PC-9 (cell line): ENCODE measurements at regions not wholly inside any gene's neighbourhood (a gene's known extent, or its start where the extent isn't known, plus 50 kb on each side); places are given as distances from the start of the nearest gene placed in this dataset.

Experiments
- BruUV-seq: library from RNA; stranded (reverse); fragments of 400-500 nt; replicated peaks from 2 replicates; lab custom pipeline; 2021; lab: Mats Ljungman, UMichigan
- CTCF ChIA-PET: fragments of 300-600 bp; sonication (Branson Sonifier 250); formaldehyde crosslinking; loops from one replicate; lab custom pipeline; 2022; ENCODE audit warnings: antibody characterized with exemption; lab: Charles Lee
- POLR2A ChIA-PET: fragments of 300-600 bp; sonication (Branson Sonifier 250); formaldehyde crosslinking; loops from one replicate; lab custom pipeline; 2022; ENCODE audit warnings: antibody characterized with exemption; ENCODE audit not compliant: unreplicated experiment; lab: Charles Lee
- DNase-seq, 2 experiments: peaks; one replicate each; pipeline versions ENCODE4 v3.0.0 to v3.0.0-alpha.2; 2015 to 2022; ENCODE audit warnings: mixed read lengths in 1 of 2
- H2AFZ ChIP-seq: fragments of 200-600 bp; sonication (generic); 2 replicates; pipeline ENCODE4 v1.8.1; 2017; ENCODE audit warnings: antibody characterized with exemption
- H3F3A ChIP-seq: fragments of 200-600 bp; sonication (generic); 2 replicates; pipeline ENCODE4 v1.8.1; 2017; ENCODE audit warnings: antibody characterized with exemption, mild to moderate bottlenecking, low read depth; ENCODE audit not compliant: insufficient read depth
- H3K27ac ChIP-seq: fragments of 200-600 bp; sonication (generic); 2 replicates; pipeline ENCODE4 v1.6.1; 2016; ENCODE audit warnings: mixed run types
- H3K27me3 ChIP-seq: fragments of 200-600 bp; sonication (generic); 2 replicates; pipeline ENCODE4 v1.6.1; 2016; ENCODE audit warnings: low read depth, mixed run types; ENCODE audit not compliant: insufficient read depth
- H3K36me3 ChIP-seq: fragments of 200-600 bp; sonication (generic); 2 replicates; pipeline ENCODE4 v1.6.1; 2016; ENCODE audit warnings: low read depth, mixed run types
- H3K4me1 ChIP-seq: fragments of 200-600 bp; sonication (generic); replicated peaks from 2 replicates; pipeline ENCODE4 v1.6.1; 2016; ENCODE audit warnings: mixed run types; ENCODE audit not compliant: insufficient read depth
- H3K4me2 ChIP-seq: fragments of 200-600 bp; sonication (generic); 2 replicates; pipeline ENCODE4 v1.6.1; 2017; ENCODE audit warnings: mixed run types
- H3K4me3 ChIP-seq: fragments of 200-600 bp; sonication (generic); 2 replicates; pipeline ENCODE4 v1.6.1; 2016; ENCODE audit warnings: mixed run types
- H3K79me2 ChIP-seq: fragments of 200-600 bp; sonication (generic); 2 replicates; pipeline ENCODE4 v1.6.1; 2017; ENCODE audit warnings: low read depth, mixed run types
- H3K9me2 ChIP-seq: fragments of 200-600 bp; sonication (generic); 2 replicates; pipeline ENCODE4 v1.8.1; 2017; ENCODE audit warnings: mild to moderate bottlenecking; ENCODE audit not compliant: insufficient read depth
- H3K9me3 ChIP-seq: fragments of 200-600 bp; sonication (generic); 2 replicates; pipeline ENCODE4 v1.8.1; 2016; ENCODE audit warnings: low read depth; ENCODE audit not compliant: insufficient read depth
- H4K20me1 ChIP-seq: fragments of 200-600 bp; sonication (generic); 2 replicates; pipeline ENCODE4 v1.8.1; 2017; ENCODE audit not compliant: insufficient read depth
- EZH2 ChIP-seq: fragments of 200-600 bp; sonication (generic); IDR thresholded peaks from 2 replicates; pipeline ENCODE4 v1.8.0; 2017; ENCODE audit warnings: antibody characterized with exemption, low read depth
- intact Hi-C: fragments of 100-400 bp; cut with micrococcal nuclease; formaldehyde crosslinking; loops from one replicate; pipeline ENCODE4 v1.10.0; 2022; ENCODE audit not compliant: unreplicated experiment
- TF ChIP-seq, protein P1 (sequence below): fragments of 200-600 bp; sonication (generic); conservative IDR thresholded peaks from 2 replicates; pipeline ENCODE4 v1.6.1; 2017; ENCODE audit warnings: mixed run types, antibody characterized with exemption, mild to moderate bottlenecking, moderate library complexity

DNA sequence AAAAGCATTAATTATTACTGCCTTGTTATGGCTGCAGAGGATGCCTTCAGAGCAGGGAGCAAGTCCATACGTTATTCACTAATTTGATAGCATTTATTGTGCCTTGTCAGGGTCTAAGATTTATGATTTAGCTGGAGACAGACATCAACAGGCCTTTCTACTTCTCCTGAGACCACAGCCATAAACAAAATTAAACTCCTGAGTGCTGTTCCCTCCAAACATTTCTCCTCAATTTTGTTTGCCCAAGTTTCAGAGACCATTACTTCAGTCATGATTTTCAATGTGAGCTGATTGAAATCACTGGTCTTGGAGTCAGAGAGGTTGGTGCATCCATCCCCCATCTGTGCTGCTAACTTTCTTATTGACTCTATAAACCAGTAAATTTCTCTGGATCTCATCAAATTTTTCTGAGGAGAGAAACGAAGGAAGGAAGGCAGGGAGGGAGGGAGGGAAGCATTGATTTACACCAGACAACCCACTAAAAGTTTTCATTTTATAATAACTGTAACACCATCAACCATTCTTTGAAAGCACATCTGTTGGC lies 423.6 kb upstream of the CDH11 start:
- Histone ChIP-seq H3K9me2 (no peaks in the 10 kb centered on the region), H3K27me3 (no peaks in the 10 kb centered on the region), H3F3A (no peaks in the 10 kb centered on the region), H2AFZ (no peak overlapping the region), H3K4me3 (no peak overlapping the region), H3K9me3 (no peaks in the 10 kb centered on the region), H3K79me2 (no peaks in the 10 kb centered on the region), H3K27ac (no peak overlapping the region), H3K4me2 (no peak overlapping the region), H3K36me3 (no peaks in the 10 kb centered on the region), H4K20me1 (no peaks in the 10 kb centered on the region), H3K4me1 (no peaks in the 10 kb centered on the region)
- CTCF ChIA-PET = no interaction called here
- DNase-seq = no peak
- intact Hi-C loops = no loop called here
- no peak for TF ChIP-seq EZH2
- TF ChIP-seq, protein P1, sequence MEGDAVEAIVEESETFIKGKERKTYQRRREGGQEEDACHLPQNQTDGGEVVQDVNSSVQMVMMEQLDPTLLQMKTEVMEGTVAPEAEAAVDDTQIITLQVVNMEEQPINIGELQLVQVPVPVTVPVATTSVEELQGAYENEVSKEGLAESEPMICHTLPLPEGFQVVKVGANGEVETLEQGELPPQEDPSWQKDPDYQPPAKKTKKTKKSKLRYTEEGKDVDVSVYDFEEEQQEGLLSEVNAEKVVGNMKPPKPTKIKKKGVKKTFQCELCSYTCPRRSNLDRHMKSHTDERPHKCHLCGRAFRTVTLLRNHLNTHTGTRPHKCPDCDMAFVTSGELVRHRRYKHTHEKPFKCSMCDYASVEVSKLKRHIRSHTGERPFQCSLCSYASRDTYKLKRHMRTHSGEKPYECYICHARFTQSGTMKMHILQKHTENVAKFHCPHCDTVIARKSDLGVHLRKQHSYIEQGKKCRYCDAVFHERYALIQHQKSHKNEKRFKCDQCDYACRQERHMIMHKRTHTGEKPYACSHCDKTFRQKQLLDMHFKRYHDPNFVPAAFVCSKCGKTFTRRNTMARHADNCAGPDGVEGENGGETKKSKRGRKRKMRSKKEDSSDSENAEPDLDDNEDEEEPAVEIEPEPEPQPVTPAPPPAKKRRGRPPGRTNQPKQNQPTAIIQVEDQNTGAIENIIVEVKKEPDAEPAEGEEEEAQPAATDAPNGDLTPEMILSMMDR = no peak
- BruUV-seq = no TSS peak
- POLR2A ChIA-PET = no interaction called here

DNA sequence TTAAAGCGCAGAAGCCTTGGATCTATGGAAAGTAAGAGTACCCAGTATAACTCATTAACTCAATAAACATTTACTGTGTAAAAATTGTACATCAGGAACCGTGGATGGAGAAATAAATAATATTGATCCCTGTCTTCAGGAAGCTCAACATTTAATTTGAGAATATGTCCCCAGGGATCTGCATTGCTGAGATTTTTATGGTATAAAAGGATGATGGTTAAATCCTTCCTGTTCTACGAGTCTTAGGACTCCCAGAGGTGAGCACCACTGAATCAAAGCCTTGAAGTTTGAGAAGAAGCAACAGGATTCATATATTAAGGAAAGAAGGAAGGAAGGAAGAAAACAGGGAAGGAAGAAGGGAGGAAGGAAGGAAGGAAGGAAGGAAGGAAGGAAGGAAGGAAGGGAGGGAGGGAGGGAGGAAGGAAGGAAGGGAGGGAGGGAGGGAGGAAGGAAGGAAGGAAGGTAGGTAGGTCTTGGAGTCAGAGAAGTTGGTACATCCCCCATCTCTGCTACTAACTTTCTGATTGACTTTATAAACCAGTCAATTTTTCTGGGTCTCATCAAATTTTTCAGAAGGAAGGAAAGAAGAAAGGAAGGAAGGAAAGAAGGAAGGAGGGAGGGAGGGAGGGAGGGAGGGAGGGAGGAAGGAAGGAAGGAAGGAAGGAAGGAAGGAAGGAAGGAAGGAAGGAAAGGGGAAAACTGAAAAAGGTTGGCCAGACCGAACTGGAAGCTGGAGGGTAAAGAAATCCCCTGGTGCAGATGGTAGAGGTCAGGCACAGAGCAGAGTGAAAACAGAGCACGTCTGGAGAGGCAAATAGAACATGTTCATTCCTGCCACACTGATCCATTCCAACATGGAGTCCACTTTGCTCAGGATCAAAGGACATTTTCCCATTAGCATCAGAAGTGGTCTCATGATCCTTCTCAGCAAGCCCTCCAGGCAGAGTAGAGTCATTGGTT lies 422.2 kb upstream of the CDH11 start:
- intact Hi-C loops = no loop called here
- no peaks in the 10 kb centered on the region for H3K4me1 ChIP-seq
- TF ChIP-seq, protein P1 = no peak
- TF ChIP-seq EZH2 = no peak

DNA sequence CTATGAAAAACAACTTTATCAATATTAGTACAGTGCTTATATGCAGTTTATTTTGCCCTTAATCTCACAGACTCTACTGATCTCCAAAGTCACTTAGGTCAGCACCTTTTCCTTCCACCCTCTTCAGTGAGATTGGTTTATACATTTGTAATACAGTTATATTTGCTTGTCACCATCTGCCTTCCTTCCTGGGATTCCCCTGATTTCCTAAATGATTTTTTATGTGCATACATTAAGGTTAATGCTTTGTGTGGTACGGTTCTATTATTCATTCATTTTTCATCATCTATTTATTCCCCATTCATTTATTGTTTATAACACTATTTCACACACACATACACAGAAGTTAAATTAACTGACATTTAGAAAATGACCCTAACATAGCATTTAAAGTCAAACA lies 419.8 kb upstream of the CDH11 start:
- ChIA-PET POLR2A (no interaction called here), CTCF (no interaction called here)
- TF ChIP-seq, protein P1 = no peak
- no peak for TF ChIP-seq EZH2

More for the DNA sequence above, 422.2 kb upstream of the CDH11 start:
- H4K20me1 ChIP-seq = no peaks in the 10 kb centered on the region
- no peak overlapping the region for H3K27ac ChIP-seq
- no peak overlapping the region for H3K4me3 ChIP-seq
- no peaks in the 10 kb centered on the region for H3K27me3 ChIP-seq
- H3F3A ChIP-seq = no peaks in the 10 kb centered on the region
- no peak overlapping the region for H2AFZ ChIP-seq
- H3K4me2 ChIP-seq = no peak overlapping the region
- CTCF ChIA-PET = no interaction called here
- no peaks in the 10 kb centered on the region for H3K9me2 ChIP-seq
- no peaks in the 10 kb centered on the region for H3K36me3 ChIP-seq
- H3K79me2 ChIP-seq = no peaks in the 10 kb centered on the region
- H3K9me3 ChIP-seq = no peaks in the 10 kb centered on the region
- no TSS peak for BruUV-seq
- POLR2A ChIA-PET = no interaction called here
- no peak for DNase-seq

More for the DNA sequence above, 419.8 kb upstream of the CDH11 start:
- no peaks in the 10 kb centered on the region for H3K4me1 ChIP-seq
- no peak for DNase-seq
- no peak overlapping the region for H3K27ac ChIP-seq
- H3K9me3 ChIP-seq = no peaks in the 10 kb centered on the region
- no peaks in the 10 kb centered on the region; the same call in 1 of the 2 replicates for H3K9me2 ChIP-seq
- H3F3A ChIP-seq = no peaks in the 10 kb centered on the region
- no peaks in the 10 kb centered on the region for H3K36me3 ChIP-seq
- no TSS peak for BruUV-seq
- no peak overlapping the region for H2AFZ ChIP-seq
- no peaks in the 10 kb centered on the region for H3K27me3 ChIP-seq
- intact Hi-C loops = no loop called here
- no peaks in the 10 kb centered on the region for H4K20me1 ChIP-seq
- H3K4me3 ChIP-seq = no peak overlapping the region
- no peaks in the 10 kb centered on the region for H3K79me2 ChIP-seq
- H3K4me2 ChIP-seq = no peak overlapping the region
